GM19239 (cell line): ENCODE measurements at regions not wholly inside any gene's neighbourhood (a gene's known extent, or its start where the extent isn't known, plus 50 kb on each side); places are given as distances from the start of the nearest gene placed in this dataset.

Experiments used
- DNase-seq: peaks from one replicate; pipeline ENCODE4 v3.0.0; 2011; ENCODE audit warnings: low spot score; ENCODE audit not compliant: insufficient read length
- FAIRE-seq: peaks from 2 replicates; lab custom pipeline; 2011; peaks lifted over from hg19 to GRCh38; lab: Jason Lieb, UNC

DNA sequence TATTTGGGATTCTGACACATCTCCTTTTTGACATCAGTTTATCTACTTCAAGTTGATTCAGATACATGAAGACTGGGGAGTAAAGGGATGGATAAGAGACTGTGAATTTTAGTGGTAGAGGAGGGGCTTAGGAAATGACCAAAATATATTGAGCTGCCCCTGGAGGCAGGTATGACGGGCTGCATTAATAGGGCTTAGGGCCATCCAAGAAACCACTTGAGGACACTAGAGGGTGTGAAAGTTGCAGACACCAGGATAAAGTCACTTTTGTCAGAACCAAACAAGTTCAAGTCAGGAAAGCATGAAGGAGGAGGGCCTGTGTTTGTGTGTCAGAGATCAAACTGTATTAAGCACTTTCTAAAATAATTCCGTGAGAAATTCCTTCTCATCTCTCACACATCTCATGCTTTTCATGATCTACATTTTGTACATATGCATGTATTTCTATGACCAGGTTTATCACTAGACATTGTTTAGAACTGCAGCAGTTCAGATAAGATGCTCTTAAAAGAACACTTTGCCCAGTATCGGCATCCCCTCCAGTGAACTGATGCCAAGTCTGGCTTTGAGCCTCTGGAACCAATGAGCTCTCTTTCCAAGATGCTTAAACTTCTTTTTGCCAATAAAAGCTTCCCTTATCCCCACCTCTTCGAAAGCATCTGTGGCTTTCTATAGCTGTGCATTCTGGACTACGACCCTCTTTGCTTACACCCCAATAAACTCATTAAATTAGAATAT is 136.9 kb downstream of the SLC38A1 start:
- DNase-seq, result no peak
- FAIRE-seq, result no peak

DNA sequence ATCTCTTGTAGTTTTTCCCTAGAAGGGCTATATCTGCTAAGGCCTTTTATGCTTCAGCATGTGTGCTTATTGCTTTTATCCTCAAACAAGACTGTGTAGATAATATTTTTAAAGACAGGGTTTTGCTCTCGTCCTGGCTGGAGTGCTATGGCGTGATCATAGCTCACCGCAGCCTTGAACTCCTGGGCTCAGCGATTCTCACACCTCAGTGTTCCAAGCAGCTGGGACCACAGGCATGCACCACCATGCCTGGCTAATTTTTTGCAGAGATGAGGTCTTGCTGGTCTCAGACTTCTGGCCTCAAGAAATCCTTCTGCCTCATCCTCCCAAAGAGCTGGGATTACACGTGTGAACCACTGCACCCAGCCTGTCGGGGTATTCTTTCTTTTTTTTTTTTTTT is 137.3 kb upstream of the SCAF11 start:
- FAIRE-seq (no peak), DNase-seq (no peak)

DNA sequence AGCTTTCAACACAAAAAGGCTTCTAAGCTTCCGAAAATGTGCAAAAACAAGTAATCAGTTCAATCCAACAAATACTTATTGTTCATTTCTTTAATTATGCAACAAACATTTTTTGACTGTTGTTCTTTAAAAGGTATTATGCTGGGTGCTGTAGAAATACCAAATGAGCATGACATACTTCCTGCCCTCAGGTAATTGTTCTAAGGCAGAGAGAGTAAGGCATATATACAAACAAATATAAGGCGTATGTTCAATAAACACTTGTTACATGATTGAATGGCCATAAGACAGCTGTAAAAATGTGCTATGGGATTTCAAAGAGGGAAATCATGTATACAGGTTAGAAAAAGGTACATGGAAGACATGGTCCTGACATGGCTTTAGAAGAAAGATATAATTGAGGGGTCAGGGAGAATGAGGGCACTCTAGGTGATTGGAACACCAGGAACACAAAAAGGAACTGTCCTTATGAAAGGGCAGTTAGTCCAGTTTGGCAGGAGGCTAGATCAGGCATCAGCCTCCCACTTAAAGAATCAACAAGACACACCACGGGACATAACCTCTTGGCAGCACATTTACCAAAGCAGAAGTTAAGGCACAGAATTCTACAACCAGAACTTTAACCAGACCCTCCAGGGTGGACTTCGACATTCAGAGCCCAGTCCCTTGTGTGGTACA is 135.8 kb upstream of the SCAF11 start:
- DNase-seq (no peak), FAIRE-seq (no peak)

DNA sequence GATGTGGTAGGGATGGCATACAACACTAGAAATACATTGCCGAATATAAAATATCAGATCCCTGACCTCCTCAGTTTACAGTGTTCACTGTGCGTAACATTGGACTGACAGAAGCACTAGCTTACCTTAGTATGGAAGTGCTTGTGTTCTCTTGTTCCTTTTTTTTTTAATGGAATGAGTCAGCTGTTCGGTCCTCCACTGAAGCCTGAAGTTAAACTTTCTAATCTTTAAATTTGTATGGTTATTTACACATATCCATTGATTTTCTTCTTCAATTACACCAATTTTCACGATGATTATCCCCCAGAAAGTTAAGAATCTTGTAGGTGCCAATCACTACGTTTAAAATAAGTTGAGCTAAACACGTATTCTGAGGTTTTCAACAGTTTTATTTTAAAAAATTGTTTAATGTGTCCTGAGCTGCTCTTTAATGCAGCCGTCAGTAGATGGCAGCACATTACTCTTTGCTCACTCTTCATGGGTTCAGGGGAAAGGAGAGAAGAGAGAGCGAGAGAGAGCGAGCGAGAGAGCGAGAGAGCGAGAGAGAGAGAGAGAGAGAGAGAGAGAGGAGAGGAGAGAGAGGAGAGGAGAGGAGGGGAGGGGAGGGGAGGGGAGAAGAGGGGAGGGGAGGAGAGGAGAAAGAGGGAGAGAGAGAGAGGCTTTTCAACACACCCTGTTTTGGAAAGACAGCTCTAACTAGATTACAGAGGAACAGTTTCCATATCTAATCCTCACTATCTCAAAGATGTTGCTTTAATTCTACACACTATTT is 134.7 kb upstream of the SCAF11 start:
- peak; percentile 87 for FAIRE-seq
- DNase-seq, result peak; percentile 19

DNA sequence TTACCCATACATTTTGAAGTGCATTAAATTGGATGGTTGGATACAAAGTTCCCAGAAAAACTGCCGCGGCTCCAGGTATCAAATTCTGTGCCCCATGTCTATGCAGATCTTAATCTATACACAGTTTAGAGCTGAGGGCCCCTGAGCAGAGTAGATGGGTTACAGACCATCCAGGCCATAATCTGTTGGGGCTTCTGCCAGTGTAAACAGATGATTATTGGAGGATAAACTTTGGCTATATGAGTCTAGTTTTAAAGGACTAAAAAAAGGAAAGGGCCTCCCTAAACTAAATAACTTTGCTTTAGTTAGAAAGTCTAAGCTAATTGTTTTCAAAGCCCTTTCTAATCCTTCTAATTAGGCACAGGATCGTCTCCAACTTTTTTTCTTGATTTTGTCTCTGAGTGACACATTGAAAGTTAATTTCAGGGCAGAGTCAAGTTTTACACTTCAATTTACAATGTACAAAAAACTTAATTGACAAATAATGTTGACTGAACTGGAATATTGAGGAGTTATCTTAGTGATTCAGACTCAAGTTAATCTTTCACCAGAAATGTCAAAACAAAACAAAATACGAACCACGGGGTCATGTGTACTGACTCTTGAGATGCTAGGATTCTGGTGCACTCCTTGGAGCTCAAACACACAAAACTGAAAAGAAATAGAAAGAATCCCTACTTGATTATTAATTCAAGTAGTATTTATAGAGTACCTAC is 133.9 kb upstream of the SCAF11 start:
- no peak for FAIRE-seq
- DNase-seq, result no peak

DNA sequence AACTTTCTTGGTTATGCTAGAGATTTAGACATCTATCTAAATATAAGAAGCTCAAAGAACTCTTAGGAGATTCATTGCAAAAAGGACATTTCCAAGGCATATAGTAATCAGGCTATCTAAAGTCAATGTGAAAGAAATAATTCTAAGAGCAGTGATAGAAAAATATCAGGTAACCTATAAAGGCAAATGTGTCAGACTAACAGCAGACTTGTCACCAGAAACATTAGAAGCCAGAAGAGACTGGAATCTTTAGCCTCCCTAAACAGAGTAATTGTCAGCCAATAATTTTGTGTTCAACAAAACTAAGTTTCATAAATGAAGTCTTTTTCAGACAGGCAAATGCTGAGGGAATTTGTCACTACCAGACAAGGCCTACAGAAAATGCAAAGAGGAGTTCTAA is 122.0 kb upstream of the SCAF11 start:
- DNase-seq (no peak), FAIRE-seq (no peak)

DNA sequence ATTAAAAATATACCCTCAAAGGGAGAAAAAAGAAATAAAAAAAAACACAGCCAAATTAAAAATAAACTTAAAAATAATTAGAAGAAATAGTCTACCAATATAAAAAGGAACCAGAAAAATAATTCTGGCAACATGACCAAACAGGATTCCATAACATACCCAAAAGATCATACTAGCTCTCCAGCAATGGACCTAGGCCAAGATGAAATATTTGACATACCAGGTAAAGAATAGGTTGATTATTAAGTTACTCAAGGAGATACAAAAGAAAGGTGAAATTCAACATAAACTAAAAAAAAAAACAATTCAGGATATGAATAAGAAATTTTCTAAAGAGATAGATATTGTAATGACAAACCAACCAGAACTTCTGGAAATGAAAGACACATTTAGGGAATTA is 121.3 kb upstream of the SCAF11 start:
- DNase-seq (no peak), FAIRE-seq (no peak)

DNA sequence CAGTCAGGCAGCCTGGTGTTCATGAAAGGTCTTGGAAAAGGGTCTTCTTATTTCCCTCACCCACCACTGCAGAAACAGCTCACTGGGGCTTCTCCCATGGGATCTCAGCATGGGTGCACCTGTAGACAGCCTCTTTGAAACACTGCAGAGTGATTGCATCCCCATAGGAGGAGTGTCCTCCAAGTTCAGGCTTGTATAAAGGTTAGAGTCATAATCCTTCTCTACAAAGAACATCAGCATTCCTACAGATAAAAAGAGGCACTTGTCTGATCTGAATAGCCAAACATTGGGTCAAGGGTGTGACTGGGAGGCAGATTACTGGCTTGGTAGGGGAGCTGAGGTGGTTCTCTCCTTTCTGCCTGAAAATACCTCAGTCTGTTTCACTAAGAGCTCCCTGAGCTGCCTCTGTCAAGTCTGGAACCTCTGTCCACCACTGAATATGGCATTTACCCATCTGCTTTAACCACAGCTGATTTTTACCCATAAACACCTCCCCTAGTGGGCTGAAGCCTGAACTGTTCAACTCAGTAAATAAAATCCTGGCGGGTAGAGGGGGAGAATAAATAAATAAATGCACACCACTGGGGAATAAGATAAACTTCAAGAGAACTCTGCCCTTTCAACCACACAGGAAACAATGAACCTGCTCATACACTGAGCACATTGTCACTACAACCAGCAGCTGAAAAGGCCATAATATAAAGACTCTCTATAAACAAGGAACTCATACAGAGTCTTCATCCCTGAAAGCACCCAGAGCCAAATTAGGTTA is 120.7 kb upstream of the SCAF11 start:
- peak; percentile 11 for FAIRE-seq
- DNase-seq, result no peak

DNA sequence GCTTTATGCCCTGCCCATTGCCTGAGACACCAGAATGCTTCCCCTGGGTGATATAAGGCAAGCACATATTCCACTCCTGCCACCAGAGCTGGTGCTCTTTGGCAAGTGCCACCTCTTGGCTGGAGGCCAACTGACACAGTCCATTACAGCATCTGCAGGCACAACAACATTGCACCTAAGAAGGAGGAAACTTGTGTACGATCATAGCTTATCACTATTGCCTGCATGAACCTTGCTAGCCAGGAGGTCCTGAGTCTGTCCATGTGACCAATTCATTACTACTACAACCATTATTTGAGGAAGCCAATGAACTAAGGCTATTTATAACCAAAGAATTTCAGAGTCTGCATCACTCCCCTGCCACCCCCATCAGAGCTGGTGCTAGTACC is 119.8 kb upstream of the SCAF11 start:
- FAIRE-seq (no peak), DNase-seq (no peak)

DNA sequence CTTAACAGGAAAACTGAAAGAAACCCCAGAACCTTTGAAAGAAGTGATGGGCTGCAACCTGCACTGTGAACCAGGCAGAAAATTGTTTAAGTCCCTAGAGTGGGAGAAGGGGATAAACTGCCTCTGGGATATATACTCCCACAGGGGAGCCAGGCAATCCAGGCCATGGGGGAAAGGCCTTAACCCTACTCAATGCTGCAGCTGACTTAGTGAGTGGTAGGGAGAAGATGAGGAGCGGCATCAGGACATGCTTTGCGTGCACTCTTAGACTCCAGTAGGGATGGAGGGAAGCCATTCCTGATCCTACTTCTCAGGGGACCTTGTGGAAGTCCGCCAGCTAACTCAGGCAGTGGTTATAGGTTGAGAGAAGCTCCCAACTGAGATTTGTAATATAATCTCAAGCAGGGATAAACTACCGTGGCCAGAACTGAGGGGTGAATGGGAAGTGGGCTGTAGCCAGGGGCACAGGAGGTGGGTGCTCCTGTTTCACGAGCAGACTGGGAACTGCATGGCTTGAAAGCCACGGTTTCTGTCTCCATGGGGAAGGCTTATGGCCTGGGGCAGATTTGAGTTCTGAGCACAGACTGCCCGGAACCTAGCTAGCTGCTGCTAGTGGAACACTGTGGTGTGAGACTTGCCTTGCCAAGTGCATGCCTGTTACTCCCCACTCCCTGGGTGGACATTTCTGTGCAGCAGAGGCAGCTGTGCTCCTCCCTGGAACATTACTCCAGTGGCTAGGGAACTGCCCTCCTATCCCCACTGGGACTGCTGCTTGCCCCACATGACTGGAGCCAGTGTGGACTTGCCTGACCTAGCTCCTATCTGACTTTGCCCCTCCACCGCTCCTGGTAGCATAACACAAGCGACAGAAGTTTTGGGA is 119.2 kb upstream of the SCAF11 start:
- FAIRE-seq (no peak), DNase-seq (no peak)

DNA sequence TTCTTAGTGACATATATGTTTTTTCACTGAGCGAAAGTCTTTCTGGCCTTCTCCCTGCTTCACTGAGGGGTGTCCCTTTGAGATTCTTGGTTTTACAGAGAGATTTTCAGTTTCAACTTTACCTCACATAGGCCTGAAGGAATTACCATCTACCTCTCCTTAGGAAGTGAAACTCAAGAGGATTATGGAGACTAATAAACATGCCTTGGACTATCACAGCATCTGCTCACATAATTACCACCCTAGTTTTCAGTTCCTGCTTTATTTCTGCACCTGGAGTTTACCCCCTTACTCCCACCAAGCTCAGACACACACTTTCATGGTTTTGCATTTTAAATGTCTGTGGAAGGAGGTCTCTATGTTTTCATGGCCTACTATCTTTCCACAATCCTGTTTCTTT is 118.3 kb upstream of the SCAF11 start:
- FAIRE-seq (peak; percentile 98), DNase-seq (peak; percentile 13)

DNA sequence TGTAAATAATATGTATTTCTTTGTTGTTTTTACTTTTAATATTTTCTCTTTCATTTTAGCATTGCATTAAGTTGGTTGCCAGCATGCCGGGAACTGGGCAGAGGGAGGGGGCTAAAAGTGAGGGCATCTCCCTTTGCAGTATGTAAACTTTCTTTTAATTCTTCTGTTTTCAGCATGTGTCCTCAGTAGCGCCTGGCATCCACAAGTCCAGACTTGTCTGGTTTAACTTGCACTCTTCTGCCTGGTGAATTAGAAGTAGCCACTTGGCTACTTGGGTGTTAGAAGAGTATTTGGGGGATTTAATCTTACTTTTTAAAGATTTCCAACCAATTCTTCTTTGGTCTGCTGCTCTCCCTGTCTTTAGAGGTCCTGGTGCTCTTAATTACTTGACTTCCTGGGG is 117.2 kb upstream of the SCAF11 start:
- no peak for DNase-seq
- no peak for FAIRE-seq

DNA sequence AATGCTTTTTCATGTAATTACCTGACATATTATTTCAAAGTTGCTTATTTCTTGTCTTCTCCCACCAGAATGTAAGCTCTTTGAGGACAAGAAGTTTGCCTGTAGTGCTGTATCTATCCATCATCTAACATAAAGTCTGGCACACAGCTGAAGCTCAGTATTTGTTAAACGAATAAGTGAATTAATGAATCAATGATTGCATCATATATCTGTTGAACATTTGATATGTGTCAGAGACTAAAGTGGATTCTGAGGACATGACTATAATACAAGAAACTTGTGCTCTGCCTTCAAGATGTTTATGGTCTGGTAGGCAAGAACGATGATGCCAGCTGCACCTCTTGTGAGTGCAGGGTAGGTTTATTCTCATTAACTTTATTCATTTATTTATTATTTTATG is 115.4 kb upstream of the SCAF11 start:
- no peak for FAIRE-seq
- DNase-seq, result no peak

DNA sequence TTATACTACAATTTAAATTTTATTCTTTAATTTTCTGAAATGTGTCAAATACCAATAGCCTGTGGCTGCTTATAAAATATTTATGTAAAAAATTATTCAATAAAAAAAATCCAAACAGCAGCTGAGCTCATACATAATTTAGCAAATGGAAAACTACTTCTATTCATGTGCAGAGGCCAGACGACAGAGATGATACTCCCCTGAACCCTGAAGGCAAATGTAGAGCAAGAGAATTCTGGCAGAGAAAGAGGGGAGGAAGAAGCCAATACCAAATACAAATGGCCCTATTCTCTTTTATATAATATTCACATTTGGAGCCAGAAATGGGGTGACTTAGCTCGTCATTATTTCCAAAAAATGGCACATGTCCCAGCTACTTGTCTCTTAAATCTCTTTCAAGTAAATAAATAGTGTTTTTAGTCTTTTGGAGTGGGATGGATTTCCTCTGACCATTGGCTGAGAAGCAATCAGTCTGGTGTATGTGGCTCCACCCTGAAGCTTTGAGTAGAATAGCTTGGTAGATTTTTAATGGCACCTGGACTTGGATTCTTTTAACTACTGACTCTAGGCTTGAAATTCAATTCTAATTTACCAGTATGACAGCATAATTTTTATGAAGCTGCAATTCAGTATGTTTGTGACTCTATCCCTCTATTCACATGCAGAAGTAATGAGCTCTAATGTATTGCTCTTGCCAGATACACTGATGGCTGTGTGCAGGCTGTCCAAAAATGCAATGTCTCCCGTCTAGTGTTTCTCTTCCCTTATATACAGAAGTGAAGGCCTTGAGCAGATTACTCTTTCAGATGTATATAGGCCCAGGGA is 113.4 kb upstream of the SCAF11 start:
- DNase-seq (no peak), FAIRE-seq (no peak)

DNA sequence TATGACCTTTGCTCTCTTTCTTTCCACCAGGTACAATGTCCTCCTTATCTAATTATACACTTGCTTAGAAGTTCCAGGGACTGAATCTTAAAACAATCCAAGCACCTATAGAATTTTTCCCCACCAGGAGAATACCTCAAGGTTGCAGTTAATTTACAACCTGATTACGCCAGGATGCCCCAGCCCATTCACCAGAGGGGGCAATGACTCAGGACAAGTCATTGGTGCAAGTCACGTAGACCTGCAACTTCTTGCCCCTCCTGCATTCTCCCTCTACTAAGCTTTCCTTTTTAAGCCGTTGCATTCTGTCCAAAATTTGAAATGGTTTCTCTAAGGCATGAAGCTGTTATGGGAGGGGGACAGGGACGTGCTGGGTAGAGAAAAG is 111.1 kb upstream of the SCAF11 start:
- DNase-seq (no peak), FAIRE-seq (no peak)

DNA sequence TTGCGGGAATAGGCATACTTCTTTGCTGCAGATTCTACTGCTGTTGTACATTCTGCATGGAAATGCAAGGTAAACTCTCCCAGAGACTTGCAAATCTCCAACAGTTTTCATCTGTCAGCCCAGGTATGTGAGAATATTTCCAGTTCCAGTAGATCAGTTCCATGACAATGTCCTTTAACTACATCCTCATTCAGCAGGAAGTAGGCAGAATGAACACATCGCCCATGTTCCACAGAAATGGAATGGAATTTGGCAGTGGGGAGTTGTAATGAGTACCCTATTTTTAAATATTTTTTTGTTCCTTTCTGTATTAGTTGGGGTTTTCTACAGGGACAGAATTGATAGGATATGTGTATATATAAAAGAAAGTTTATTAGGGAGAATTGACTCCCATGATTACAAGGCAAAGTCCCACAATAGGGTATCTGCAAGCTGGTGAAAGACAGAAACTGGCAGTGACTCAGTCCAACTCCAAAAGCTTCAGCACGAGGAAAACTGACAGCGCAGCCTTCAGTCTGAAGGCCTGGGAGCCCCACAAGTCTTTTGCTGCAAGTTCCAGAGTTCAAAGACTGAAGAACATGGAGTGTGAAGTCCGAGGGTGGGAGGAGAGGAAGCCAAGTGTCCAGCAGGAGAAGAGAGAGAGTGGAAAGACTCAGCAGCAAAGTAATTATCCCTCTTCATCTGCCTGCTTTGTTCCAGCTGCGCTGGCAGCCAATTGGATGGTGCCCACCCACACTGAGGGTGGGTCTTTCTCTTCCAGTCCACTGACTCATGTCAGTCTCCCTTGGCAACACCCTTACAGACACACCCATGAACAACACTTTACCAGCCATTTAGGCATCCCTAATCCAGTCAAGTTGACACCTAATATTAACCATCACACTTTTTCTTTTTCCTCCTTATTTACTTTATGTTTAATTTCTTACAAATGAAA is 110.4 kb upstream of the SCAF11 start:
- no peak for FAIRE-seq
- DNase-seq, result no peak
